SH-SY5Y (cell line): ENCODE measurements at regions not wholly inside any gene's neighbourhood (a gene's known extent, or its start where the extent isn't known, plus 50 kb on each side); places are given as distances from the start of the nearest gene placed in this dataset.

Source experiments
- GATA2 ChIP-seq: IDR thresholded peaks from 2 replicates; pipeline ENCODE4 v1.6.1; 2011; ENCODE audit warnings: mild to moderate bottlenecking, low read depth, low read length
- GATA3 ChIP-seq: IDR thresholded peaks from 2 replicates; pipeline ENCODE4 v1.6.1; 2011; ENCODE audit warnings: low read depth, mild to moderate bottlenecking, low read length, moderate library complexity

DNA sequence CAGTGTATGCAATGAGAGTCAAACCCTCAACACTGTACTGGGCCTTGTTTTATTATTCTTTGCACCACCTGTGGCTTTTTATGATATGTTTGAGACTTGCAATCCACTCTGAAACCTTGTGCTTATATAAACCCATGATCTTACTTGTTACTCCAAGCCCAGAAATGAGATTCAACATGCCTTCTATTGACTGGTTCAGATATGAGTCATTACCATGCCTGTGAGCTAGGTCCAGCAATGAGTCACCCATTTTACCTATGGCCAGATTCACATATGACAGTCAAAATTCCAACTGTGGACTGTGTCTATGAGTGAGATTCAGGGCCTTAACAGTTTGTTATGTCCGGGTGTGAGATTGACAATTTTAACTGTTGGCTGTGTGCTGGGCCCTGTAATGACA lies 1846.1 kb downstream of the TP53TG3F start:
- TF ChIP-seq GATA2 (no peak), GATA3 (no peak)
